ENCODE measurements at regions not wholly inside any gene's neighbourhood (a gene's known extent, or its start where the extent isn't known, plus 50 kb on each side); places are given as distances from the start of the nearest gene placed in this dataset.

DNA sequence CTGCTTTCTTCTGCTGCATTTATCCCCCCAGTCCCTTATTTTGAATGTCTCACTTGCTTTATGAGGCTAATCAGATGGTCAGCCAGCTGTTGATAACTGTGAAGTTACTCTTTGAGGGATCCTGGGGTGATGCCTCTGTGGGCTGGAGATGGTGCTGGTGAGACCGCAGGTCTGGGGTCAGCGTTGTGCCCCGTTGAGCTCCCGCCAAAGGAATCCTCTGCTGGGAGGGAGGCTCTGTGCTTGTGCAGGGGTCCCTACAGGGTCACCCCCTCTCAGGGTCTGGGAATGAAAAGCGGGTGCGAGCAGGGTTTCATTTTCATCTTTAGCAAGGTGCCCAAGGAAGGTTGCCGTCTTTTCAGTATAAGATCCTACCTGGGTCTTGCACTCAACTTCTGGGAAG, 161.2 kb upstream of the RTL1 start:
- H3K36me3 ChIP-seq (ENCODE audit: low read depth): peaks cover 12% of the 10 kb centered on the region; the same call in 1 of the 2 replicates
- H3K27me3 ChIP-seq (replicated peaks; ENCODE audit: insufficient read depth): no peaks in the 10 kb centered on the region
- H2AFZ ChIP-seq: no peak overlapping the region
- no peak overlapping the region for H3K4me2 ChIP-seq (ENCODE audit: unreplicated experiment)
- no peak for TF ChIP-seq EZH2 (IDR thresholded peaks at IDR 0.05; ENCODE audit: insufficient read depth, poor library complexity, severe bottlenecking)
- no peak for TF ChIP-seq EZH2phosphoT487 (IDR thresholded peaks at IDR 0.05; ENCODE audit: insufficient read depth, low read depth)
- no peaks in the 10 kb centered on the region for H3K79me2 ChIP-seq (ENCODE audit: insufficient read depth)
- H3K4me3 ChIP-seq: no peak overlapping the region
- DNase-seq: no peak
- H3K27ac ChIP-seq: no peak overlapping the region
- H3K4me1 ChIP-seq (ENCODE audit: insufficient read depth): no peaks in the 10 kb centered on the region
- no peaks in the 10 kb centered on the region for H3K9me2 ChIP-seq (ENCODE audit: insufficient read depth)
- no peak overlapping the region for H3K9ac ChIP-seq
- no peaks in the 10 kb centered on the region for H4K20me1 ChIP-seq (ENCODE audit: insufficient read depth)
- WGBS, 2 experiments (ENCODE audit: low coverage in 1 of 2, low lambda C conversion rate in 2 of 2, missing lambda C conversion rate in 2 of 2): 78 to 81% methylated on average over 7 of the region's 7 CpGs
- in situ Hi-C loops (cut with MboI): no loop called here
- H3F3A ChIP-seq (ENCODE audit: insufficient read depth): peaks cover 5% of the 10 kb centered on the region; the same call in 1 of the 2 replicates
- no peaks in the 10 kb centered on the region for H3K9me3 ChIP-seq (ENCODE audit: low read depth)

DNA sequence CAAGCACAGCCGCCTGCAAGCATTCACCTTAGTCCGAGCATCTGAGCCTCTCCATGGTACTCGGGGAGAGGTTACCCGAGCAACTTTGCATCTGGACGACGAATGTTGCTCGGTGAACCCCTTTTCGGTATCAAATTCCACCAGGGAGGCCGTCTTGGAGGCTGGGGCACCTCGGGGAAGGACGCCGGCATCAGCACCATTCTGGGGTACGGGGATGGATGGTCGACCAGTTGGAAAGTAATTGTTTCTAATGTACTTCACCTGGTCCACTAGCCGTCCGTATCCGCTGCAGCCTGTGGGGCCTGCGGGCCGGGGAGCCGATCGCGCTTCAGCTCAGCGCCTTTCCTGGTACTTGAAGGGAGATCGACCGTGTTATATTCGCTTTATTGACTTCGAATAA, 161.7 kb upstream of the RTL1 start:
- Histone ChIP-seq H3K9me2 (ENCODE audit: insufficient read depth) (no peaks in the 10 kb centered on the region), H3K4me3 (no peak overlapping the region), H3K36me3 (ENCODE audit: low read depth) (peaks cover 12% of the 10 kb centered on the region; the same call in 1 of the 2 replicates), H3K4me1 (ENCODE audit: insufficient read depth) (no peaks in the 10 kb centered on the region), H3K4me2 (ENCODE audit: unreplicated experiment) (no peak overlapping the region), H3F3A (ENCODE audit: insufficient read depth) (peaks cover 5% of the 10 kb centered on the region; the same call in 1 of the 2 replicates), H3K27ac (no peak overlapping the region), H3K27me3 (replicated peaks; ENCODE audit: insufficient read depth) (no peaks in the 10 kb centered on the region), H2AFZ (no peak overlapping the region), H4K20me1 (ENCODE audit: insufficient read depth) (no peaks in the 10 kb centered on the region), H3K79me2 (ENCODE audit: insufficient read depth) (no peaks in the 10 kb centered on the region), H3K9me3 (ENCODE audit: low read depth) (no peaks in the 10 kb centered on the region), H3K9ac (no peak overlapping the region)
- TF ChIP-seq EZH2phosphoT487 (IDR thresholded peaks at IDR 0.05; ENCODE audit: insufficient read depth, low read depth): no peak
- TF ChIP-seq EZH2 (IDR thresholded peaks at IDR 0.05; ENCODE audit: insufficient read depth, poor library complexity, severe bottlenecking): no peak
- in situ Hi-C loops (cut with MboI): no loop called here
- no peak for DNase-seq
- WGBS, 2 experiments (ENCODE audit: low coverage in 1 of 2, low lambda C conversion rate in 2 of 2, missing lambda C conversion rate in 2 of 2): 88 to 90% methylated on average over 27 of the region's 27 CpGs

DNA sequence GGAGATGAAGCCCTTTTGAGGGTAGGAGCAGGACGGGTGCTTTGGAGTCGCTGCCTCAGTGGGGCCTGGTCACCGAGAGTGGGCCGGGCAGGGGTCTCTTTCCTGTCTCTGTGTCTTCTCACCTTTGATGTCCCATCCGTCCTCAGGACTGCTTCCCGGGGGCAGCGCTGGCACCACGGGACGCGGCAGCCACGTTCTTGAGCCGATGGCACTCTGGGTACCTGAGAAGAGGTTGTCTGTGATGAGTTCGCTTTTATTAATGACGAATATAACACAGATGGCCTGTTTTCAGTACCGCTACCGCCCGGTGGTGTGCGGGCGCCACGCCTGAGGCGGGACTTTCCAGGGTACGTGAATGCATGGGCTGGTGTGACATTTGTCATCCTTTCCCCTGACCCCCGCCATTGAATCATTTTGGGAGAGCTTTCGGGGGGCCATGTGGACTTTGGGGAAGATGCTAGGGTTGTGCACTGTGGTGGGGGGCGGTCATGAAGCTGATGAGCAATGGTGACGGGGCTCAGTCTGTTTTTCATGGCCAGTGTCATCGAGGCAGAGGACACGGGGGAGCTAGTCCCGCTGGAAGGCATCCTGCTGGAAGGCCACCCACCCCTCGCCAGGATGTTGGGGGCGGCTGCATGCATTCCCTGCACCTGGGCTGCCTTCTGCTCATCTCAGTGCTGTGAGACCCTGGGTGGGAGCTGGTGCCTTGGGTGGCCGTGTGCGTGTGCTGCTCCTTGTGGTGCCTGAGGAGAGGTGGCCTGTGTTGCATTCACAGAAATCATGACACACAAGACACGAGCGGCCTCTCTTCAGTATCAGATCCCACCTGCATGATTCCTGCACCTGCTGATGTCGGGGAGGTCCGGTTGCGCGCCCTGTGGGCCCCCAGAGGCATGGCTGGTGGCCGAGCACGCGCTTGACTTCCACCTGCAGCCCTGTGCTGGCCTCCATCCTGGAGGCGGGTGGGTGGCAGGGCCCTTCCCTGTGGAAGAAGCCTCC, 162.5 kb upstream of the RTL1 start:
- in situ Hi-C loops (cut with MboI): no loop called here
- DNase-seq: no peak
- Histone ChIP-seq H4K20me1 (ENCODE audit: insufficient read depth) (no peaks in the 10 kb centered on the region), H2AFZ (no peak overlapping the region), H3K4me2 (ENCODE audit: unreplicated experiment) (no peak overlapping the region), H3K36me3 (ENCODE audit: low read depth) (peaks cover 12% of the 10 kb centered on the region; the same call in 1 of the 2 replicates), H3K4me1 (ENCODE audit: insufficient read depth) (no peaks in the 10 kb centered on the region), H3K27ac (no peak overlapping the region), H3K4me3 (no peak overlapping the region), H3K9me3 (ENCODE audit: low read depth) (no peaks in the 10 kb centered on the region), H3K79me2 (ENCODE audit: insufficient read depth) (no peaks in the 10 kb centered on the region), H3K9me2 (ENCODE audit: insufficient read depth) (no peaks in the 10 kb centered on the region), H3K27me3 (replicated peaks; ENCODE audit: insufficient read depth) (no peaks in the 10 kb centered on the region), H3K9ac (no peak overlapping the region), H3F3A (ENCODE audit: insufficient read depth) (peaks cover 5% of the 10 kb centered on the region; the same call in 1 of the 2 replicates)
- TF ChIP-seq EZH2phosphoT487 (IDR thresholded peaks at IDR 0.05; ENCODE audit: insufficient read depth, low read depth): no peak
- no peak for TF ChIP-seq EZH2 (IDR thresholded peaks at IDR 0.05; ENCODE audit: insufficient read depth, poor library complexity, severe bottlenecking)
- 93 to 97% methylated on average over 43 of the region's 43 CpGs for WGBS, 2 experiments (ENCODE audit: low coverage in 1 of 2, low lambda C conversion rate in 2 of 2, missing lambda C conversion rate in 2 of 2)

DNA sequence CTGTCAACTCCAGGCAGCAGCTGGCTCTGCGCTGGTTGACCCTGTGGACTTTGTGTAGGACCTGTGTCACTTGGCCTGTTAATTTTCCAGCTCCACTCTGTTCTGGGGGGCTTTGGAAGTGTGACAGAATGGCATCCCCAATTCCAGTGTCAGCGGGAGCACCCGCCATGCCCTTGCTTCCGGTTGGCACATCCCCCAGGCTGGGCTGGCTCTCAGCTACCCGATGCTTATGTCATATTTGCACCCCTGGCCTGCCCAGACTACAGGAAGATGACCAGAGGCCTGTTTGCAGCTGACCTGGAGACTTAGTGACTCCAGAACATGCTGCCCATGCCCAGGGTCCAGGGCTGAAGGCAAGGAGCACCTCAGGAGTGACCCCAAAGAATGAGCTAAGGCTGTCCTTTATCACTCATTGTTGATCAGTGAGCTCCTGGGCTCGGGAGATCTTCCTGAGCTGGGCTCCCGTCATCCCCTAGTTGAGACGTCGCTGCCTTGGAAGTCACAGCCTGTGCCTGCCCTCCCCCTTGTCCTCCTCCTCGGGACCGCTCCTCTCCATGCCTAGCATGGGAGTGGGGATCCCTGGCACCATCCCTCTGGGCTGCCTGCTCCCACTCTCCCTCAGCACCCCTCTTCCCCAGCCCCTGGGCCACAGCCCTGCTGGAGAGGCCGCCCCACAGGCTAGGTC, 163.4 kb upstream of the RTL1 start:
- WGBS, 2 experiments (ENCODE audit: low coverage in 1 of 2, low lambda C conversion rate in 2 of 2, missing lambda C conversion rate in 2 of 2): 86 to 92% methylated on average over 11 to 12 of the region's 12 CpGs
- no peak for DNase-seq
- Histone ChIP-seq H3K79me2 (ENCODE audit: insufficient read depth) (no peaks in the 10 kb centered on the region), H3K4me3 (no peak overlapping the region), H3K9ac (no peak overlapping the region), H4K20me1 (ENCODE audit: insufficient read depth) (no peaks in the 10 kb centered on the region), H3K9me2 (ENCODE audit: insufficient read depth) (no peaks in the 10 kb centered on the region), H3K27me3 (replicated peaks; ENCODE audit: insufficient read depth) (no peaks in the 10 kb centered on the region), H3K9me3 (ENCODE audit: low read depth) (no peaks in the 10 kb centered on the region), H3K4me1 (ENCODE audit: insufficient read depth) (no peaks in the 10 kb centered on the region), H3K27ac (no peak overlapping the region), H3K36me3 (ENCODE audit: low read depth) (peaks cover 8% of the 10 kb centered on the region; the same call in 1 of the 2 replicates), H3F3A (ENCODE audit: insufficient read depth) (peaks cover 5% of the 10 kb centered on the region; the same call in 1 of the 2 replicates), H2AFZ (no peak overlapping the region), H3K4me2 (ENCODE audit: unreplicated experiment) (no peak overlapping the region)
- in situ Hi-C loops (cut with MboI): no loop called here
- TF ChIP-seq EZH2phosphoT487 (IDR thresholded peaks at IDR 0.05; ENCODE audit: insufficient read depth, low read depth) (no peak), EZH2 (IDR thresholded peaks at IDR 0.05; ENCODE audit: insufficient read depth, poor library complexity, severe bottlenecking) (no peak)
